Endothelial cell of umbilical vein (primary cell): ENCODE measurements at regions not wholly inside any gene's neighbourhood (a gene's known extent, or its start where the extent isn't known, plus 50 kb on each side); places are given as distances from the start of the nearest gene placed in this dataset.

Experiments
- BruUV-seq: library from RNA; stranded (reverse); fragments of 400-500 nt; replicated peaks from 2 replicates; lab custom pipeline; 2021; lab: Mats Ljungman, UMichigan
- CTCF ChIA-PET: fragments of 300-600, 350-600 bp; sonication (Branson Sonifier 250); formaldehyde crosslinking; loops from one replicate; lab custom pipeline; 2021; ENCODE audit warnings: antibody characterized with exemption, inconsistent platforms; lab: Charles Lee
- POLR2A ChIA-PET: fragments of 300-600, 350-600 bp; sonication (Branson Sonifier 250); formaldehyde crosslinking; loops from one replicate; lab custom pipeline; 2021; ENCODE audit warnings: antibody characterized with exemption, inconsistent platforms; lab: Charles Lee
- DNase-seq: peaks from one replicate; pipeline ENCODE4 v3.0.0-alpha.2; 2011; ENCODE audit warnings: low read depth, low spot score
- FAIRE-seq: peaks from 2 replicates; lab custom pipeline; 2011; peaks lifted over from hg19 to GRCh38; lab: Jason Lieb, UNC
- H2AFZ ChIP-seq: 2 replicates; pipeline ENCODE4 v1.6.0; 2012; ENCODE audit warnings: low read depth, low read length, control low read depth, inconsistent platforms
- H3K27ac ChIP-seq: 2 replicates; pipeline ENCODE4 v1.5.1; 2011; ENCODE audit warnings: low read depth, mild to moderate bottlenecking, control low read depth, low read length, moderate library complexity; ENCODE audit not compliant: insufficient read depth
- H3K27me3 ChIP-seq, 2 experiments: 2 replicates each; pipeline versions ENCODE4 v1.6.0 to v1.6.1; 2011; ENCODE audit warnings: low read length in 2 of 2, mixed read lengths in 1 of 2; ENCODE audit not compliant: control insufficient read depth in 2 of 2, insufficient read depth in 2 of 2
- H3K36me3 ChIP-seq, 2 experiments: 2 replicates in 1 of 2; 3 replicates in 1 of 2; pipeline ENCODE4 v1.5.1; 2011; ENCODE audit warnings: low read length in 2 of 2, mild to moderate bottlenecking in 1 of 2, moderate library complexity in 1 of 2; ENCODE audit not compliant: control insufficient read depth in 2 of 2, insufficient read depth in 2 of 2; ENCODE audit errors: extremely low read depth in 1 of 2
- H3K4me1 ChIP-seq: 3 replicates; pipeline ENCODE4 v1.5.1; 2011; ENCODE audit warnings: mild to moderate bottlenecking, low read length; ENCODE audit not compliant: control insufficient read depth, insufficient read depth; ENCODE audit errors: extremely low read depth
- H3K4me2 ChIP-seq: 2 replicates; pipeline ENCODE4 v1.6.1; 2011; ENCODE audit warnings: low read length, control low read depth, mixed read lengths; ENCODE audit not compliant: insufficient read depth
- H3K4me3 ChIP-seq, 3 experiments: fragments of 200-600 bp in 1 of 3; sonication (generic), shearing (Covaris generic) in 1 of 3; replicated peaks in 1 of 3; 2 replicates each; pipeline ENCODE4 v1.5.1; 2011 to 2016; ENCODE audit warnings: control low read depth in 3 of 3, low read length in 3 of 3, mild to moderate bottlenecking in 2 of 3, inconsistent platforms in 1 of 3, low read depth in 1 of 3, moderate library complexity in 1 of 3; ENCODE audit not compliant: insufficient read depth in 1 of 3
- H3K79me2 ChIP-seq: 2 replicates; pipeline ENCODE4 v1.6.0; 2012; ENCODE audit warnings: low read length, inconsistent platforms; ENCODE audit not compliant: control insufficient read depth, insufficient read depth
- H3K9ac ChIP-seq: replicated peaks from 2 replicates; pipeline ENCODE3; 2011; ENCODE audit warnings: low read length, control low read depth; ENCODE audit not compliant: insufficient read depth; ENCODE audit errors: extremely low read depth
- H3K9me1 ChIP-seq: replicated peaks from 3 replicates; pipeline ENCODE4 v1.6.0; 2011; ENCODE audit warnings: mild to moderate bottlenecking, low read length; ENCODE audit not compliant: control insufficient read depth, insufficient read depth; ENCODE audit errors: extremely low read depth
- H3K9me3 ChIP-seq: replicated peaks from 2 replicates; pipeline ENCODE4 v1.5.1; 2012; ENCODE audit warnings: low read length, inconsistent platforms; ENCODE audit not compliant: control insufficient read depth, insufficient read depth
- H4K20me1 ChIP-seq: replicated peaks from 2 replicates; pipeline ENCODE3; 2011; ENCODE audit warnings: mild to moderate bottlenecking, low read length; ENCODE audit not compliant: control insufficient read depth, insufficient read depth; ENCODE audit errors: extremely low read depth
- EZH2 ChIP-seq: IDR thresholded peaks from 2 replicates; pipeline ENCODE4 v1.6.1; 2012; ENCODE audit warnings: borderline replicate concordance, low read depth, mild to moderate bottlenecking, moderate library complexity, low read length, inconsistent platforms; ENCODE audit not compliant: severe bottlenecking
- FOS ChIP-seq: IDR thresholded peaks from 2 replicates; pipeline ENCODE4 v1.6.1; 2011; ENCODE audit warnings: mild to moderate bottlenecking, low read length, moderate library complexity, borderline replicate concordance; ENCODE audit not compliant: insufficient read depth
- JUN ChIP-seq: IDR thresholded peaks from 2 replicates; pipeline ENCODE4 v1.6.1; 2011; ENCODE audit warnings: borderline replicate concordance, low read depth; ENCODE audit not compliant: insufficient read length, insufficient read depth
- MAX ChIP-seq: IDR thresholded peaks from 2 replicates; pipeline ENCODE4 v1.6.1; 2011; ENCODE audit not compliant: insufficient read depth, insufficient read length
- MYC ChIP-seq: IDR thresholded peaks from one replicate; pipeline ENCODE4 v1.6.1; 2011; ENCODE audit warnings: mild to moderate bottlenecking, low read depth, low read length
- POLR2A ChIP-seq: IDR thresholded peaks from 2 replicates; pipeline ENCODE4 v1.6.1; 2012; ENCODE audit warnings: low read depth, mild to moderate bottlenecking, control low read depth, low read length
- POLR2AphosphoS5 ChIP-seq: IDR thresholded peaks from 2 replicates; pipeline ENCODE4 v1.6.1; 2012; ENCODE audit warnings: low read depth, mild to moderate bottlenecking, control low read depth, low read length, moderate library complexity; ENCODE audit not compliant: insufficient read depth
- dilution Hi-C: fragments of 300-500 bp; cut with MboI; formaldehyde crosslinking; loops from one replicate; pipeline ENCODE4 v1.15.0; 2019; ENCODE audit warnings: low sequenced_read_pairs; ENCODE audit not compliant: extremely low pct_ligation_motif_present
- intact Hi-C: fragments of 100-400 bp; cut with micrococcal nuclease; formaldehyde crosslinking; loops from one replicate; pipeline ENCODE4 v1.10.0; 2022
- TF ChIP-seq, protein P1 (sequence below), 2 donors: IDR thresholded peaks; 1 replicate in 1 of 2; 2 replicates in 1 of 2; pipeline ENCODE4 v1.5.1; 2011; ENCODE audit warnings: low read length in 2 of 2, mild to moderate bottlenecking in 2 of 2, moderate library complexity in 2 of 2, control low read depth in 1 of 2, inconsistent platforms in 1 of 2, low read depth in 1 of 2; ENCODE audit not compliant: insufficient read depth in 1 of 2; ENCODE audit errors: extremely low read depth in 1 of 2

DNA sequence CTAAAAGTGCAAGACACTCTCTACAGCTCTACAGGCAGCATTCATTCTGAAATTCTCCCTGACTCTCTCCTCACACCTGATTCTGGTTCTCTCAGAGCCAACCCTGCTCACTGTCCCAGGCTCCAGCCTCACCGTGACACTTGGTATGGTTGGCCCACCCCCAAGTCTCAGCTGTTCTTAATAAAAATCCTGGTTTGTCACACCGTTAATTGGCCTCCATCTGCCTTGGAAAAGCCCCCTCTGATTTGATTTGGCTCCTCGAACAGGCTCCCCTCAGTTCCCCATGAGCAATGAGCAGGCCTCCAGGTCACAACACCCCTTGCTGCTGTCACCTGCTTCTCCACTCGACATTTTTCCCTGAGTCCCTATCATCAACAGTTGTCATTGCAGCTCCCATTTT lies 507.3 kb upstream of the AUTS2 start:
- Histone ChIP-seq H3K27me3 (no peaks in the 10 kb centered on the region), H3K36me3 (no peaks in the 10 kb centered on the region), H3K9ac (no peak overlapping the region), H3K9me1 (no peaks in the 10 kb centered on the region), H3K27ac (no peak overlapping the region), H3K4me2 (no peak overlapping the region), H3K4me3 (no peak overlapping the region), H4K20me1 (no peaks in the 10 kb centered on the region), H3K4me1 (no peaks in the 10 kb centered on the region), H3K79me2 (no peaks in the 10 kb centered on the region), H2AFZ (no peak overlapping the region), H3K9me3 (peaks cover 4% of the 10 kb centered on the region)
- ChIA-PET CTCF (no interaction called here), POLR2A (no interaction called here)
- dilution Hi-C loops: no loop called here
- BruUV-seq: no TSS peak
- DNase-seq: no peak
- intact Hi-C loops: no loop called here
- TF ChIP-seq FOS: no peak
- FAIRE-seq: no peak

DNA sequence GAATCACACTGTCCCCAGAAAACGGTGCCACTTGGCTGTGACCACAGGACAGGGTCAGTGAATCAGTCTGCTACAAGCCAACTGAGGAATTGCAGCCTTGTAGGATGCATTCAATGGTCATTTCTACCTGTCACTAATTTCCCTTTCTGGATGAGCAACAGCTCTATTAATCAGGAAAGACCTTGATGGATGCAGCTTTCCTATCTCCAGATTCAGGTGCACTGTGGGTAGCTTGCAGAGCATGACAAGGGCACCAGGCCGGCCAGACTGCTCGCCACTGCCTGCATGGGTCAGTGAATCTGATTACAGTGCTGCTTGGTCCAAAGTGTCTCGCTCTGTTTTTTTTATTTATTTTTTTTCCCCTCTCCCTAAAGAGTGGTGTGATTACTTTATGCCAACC lies 506.8 kb upstream of the AUTS2 start:
- no peaks in the 10 kb centered on the region for H3K36me3 ChIP-seq
- BruUV-seq: no TSS peak
- no peaks in the 10 kb centered on the region for H3K79me2 ChIP-seq
- H3K4me3 ChIP-seq: no peak overlapping the region
- DNase-seq: no peak
- H3K9me1 ChIP-seq: no peaks in the 10 kb centered on the region
- H3K9ac ChIP-seq: no peak overlapping the region
- POLR2A ChIA-PET: no interaction called here
- no peak overlapping the region for H3K27ac ChIP-seq
- intact Hi-C loops: no loop called here
- FAIRE-seq: no peak
- H3K4me1 ChIP-seq: no peaks in the 10 kb centered on the region
- no peak overlapping the region for H2AFZ ChIP-seq
- no peaks in the 10 kb centered on the region for H3K27me3 ChIP-seq
- no peaks in the 10 kb centered on the region for H4K20me1 ChIP-seq
- peaks cover under 1% of the 10 kb centered on the region for H3K9me3 ChIP-seq
- H3K4me2 ChIP-seq: no peak overlapping the region
- dilution Hi-C loops: no loop called here
- TF ChIP-seq MYC (no peak), POLR2A (no peak), JUN (no peak), MAX (no peak), EZH2 (no peak), POLR2AphosphoS5 (no peak), FOS (no peak)
- TF ChIP-seq, protein P1, sequence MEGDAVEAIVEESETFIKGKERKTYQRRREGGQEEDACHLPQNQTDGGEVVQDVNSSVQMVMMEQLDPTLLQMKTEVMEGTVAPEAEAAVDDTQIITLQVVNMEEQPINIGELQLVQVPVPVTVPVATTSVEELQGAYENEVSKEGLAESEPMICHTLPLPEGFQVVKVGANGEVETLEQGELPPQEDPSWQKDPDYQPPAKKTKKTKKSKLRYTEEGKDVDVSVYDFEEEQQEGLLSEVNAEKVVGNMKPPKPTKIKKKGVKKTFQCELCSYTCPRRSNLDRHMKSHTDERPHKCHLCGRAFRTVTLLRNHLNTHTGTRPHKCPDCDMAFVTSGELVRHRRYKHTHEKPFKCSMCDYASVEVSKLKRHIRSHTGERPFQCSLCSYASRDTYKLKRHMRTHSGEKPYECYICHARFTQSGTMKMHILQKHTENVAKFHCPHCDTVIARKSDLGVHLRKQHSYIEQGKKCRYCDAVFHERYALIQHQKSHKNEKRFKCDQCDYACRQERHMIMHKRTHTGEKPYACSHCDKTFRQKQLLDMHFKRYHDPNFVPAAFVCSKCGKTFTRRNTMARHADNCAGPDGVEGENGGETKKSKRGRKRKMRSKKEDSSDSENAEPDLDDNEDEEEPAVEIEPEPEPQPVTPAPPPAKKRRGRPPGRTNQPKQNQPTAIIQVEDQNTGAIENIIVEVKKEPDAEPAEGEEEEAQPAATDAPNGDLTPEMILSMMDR (IDR thresholded peaks at IDR 0.05; ENCODE audit: extremely low read depth in 1 of 2, insufficient read depth in 1 of 2, low read depth in 1 of 2, low read length in 2 of 2): no peak
- CTCF ChIA-PET: no interaction called here
